ENCODE measurements at regions not wholly inside any gene's neighbourhood (a gene's known extent, or its start where the extent isn't known, plus 50 kb on each side); places are given as distances from the start of the nearest gene placed in this dataset.

DNA sequence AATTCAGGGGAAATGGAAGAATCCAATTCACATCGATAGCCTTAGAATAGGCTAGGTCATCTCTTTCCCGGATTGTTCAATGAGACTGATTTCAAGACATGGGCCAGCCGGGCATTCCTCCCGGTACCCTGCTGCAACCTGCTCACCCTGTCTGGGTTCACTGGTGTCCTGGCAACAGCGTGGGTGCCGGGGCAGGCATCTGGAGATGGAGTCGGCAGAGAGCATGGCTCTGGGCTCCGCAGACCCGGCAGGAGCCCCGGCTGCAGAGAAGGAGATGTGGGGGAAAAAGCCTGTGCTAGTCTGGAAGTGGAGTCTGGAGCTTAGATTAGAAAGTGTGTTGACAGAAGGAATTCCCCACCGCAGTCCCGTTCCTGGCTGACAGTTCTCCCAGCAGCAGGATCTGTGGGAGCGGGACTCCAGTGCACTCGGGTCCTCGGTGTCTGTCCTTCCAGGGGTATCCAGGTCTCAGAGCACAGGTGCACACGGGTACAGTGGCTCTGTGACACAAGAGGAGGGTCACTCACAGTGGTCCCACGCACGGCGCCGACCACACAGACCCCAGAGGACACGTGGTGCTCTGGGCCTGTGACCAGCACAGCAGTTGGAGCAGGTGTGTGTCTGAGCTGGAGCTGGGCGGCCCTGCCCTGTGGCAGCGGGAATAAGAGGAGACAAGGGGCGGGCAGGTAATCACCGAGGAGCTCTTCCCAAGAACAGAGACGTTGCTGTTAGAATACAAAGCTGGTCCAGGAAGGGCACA, 65.7 kb upstream of the PITRM1 start:
- TF ChIP-seq, protein P1, sequence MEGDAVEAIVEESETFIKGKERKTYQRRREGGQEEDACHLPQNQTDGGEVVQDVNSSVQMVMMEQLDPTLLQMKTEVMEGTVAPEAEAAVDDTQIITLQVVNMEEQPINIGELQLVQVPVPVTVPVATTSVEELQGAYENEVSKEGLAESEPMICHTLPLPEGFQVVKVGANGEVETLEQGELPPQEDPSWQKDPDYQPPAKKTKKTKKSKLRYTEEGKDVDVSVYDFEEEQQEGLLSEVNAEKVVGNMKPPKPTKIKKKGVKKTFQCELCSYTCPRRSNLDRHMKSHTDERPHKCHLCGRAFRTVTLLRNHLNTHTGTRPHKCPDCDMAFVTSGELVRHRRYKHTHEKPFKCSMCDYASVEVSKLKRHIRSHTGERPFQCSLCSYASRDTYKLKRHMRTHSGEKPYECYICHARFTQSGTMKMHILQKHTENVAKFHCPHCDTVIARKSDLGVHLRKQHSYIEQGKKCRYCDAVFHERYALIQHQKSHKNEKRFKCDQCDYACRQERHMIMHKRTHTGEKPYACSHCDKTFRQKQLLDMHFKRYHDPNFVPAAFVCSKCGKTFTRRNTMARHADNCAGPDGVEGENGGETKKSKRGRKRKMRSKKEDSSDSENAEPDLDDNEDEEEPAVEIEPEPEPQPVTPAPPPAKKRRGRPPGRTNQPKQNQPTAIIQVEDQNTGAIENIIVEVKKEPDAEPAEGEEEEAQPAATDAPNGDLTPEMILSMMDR (conservative IDR thresholded peaks at IDR 0.05; ENCODE audit: low read depth, low read length) = no peak
- no peak for TF ChIP-seq EZH2 (IDR thresholded peaks at IDR 0.05; ENCODE audit: borderline replicate concordance, low read depth, low read length, poor library complexity, severe bottlenecking)

All from A673 (cell line).